C4-2B (cell line): ENCODE measurements at regions not wholly inside any gene's neighbourhood (a gene's known extent, or its start where the extent isn't known, plus 50 kb on each side); places are given as distances from the start of the nearest gene placed in this dataset.

Source experiments
- H3K27ac ChIP-seq: fragments of 450-650 bp; 2 replicates; pipeline ENCODE4 v1.5.1; 2017
- CTCF ChIP-seq: fragments of 450-650 bp; conservative IDR thresholded peaks from 2 replicates; pipeline ENCODE4 v1.5.1; 2017; ENCODE audit warnings: mild to moderate bottlenecking
- ZFX ChIP-seq: fragments of 450-650 bp; IDR thresholded peaks from 2 replicates; pipeline ENCODE4 v1.6.1; 2017

GRCh38 chr2:173545364-173545763 is 190.7 kb downstream of the CDCA7 start:
- TF ChIP-seq CTCF (no peak), ZFX (no peak)
- no peak overlapping the region for H3K27ac ChIP-seq

- H3K27ac ChIP-seq = no peak overlapping the region
- TF ChIP-seq ZFX (no peak), CTCF (no peak)
Measured at GRCh38 chr2:173547499-173547898, 192.8 kb downstream of the CDCA7 start.

GRCh38 chr2:173550143-173550542 is 195.5 kb downstream of the CDCA7 start:
- H3K27ac ChIP-seq = no peak overlapping the region
- no peak for TF ChIP-seq CTCF
- no peak for TF ChIP-seq ZFX

GRCh38 chr2:173552531-173552930 is 197.9 kb downstream of the CDCA7 start:
- no peak overlapping the region for H3K27ac ChIP-seq
- TF ChIP-seq ZFX = no peak
- no peak for TF ChIP-seq CTCF

GRCh38 chr2:173553593-173553992 is 198.9 kb downstream of the CDCA7 start:
- TF ChIP-seq CTCF (no peak), ZFX (no peak)
- H3K27ac ChIP-seq = no peak overlapping the region

- no peak overlapping the region for H3K27ac ChIP-seq
- no peak for TF ChIP-seq ZFX
- no peak for TF ChIP-seq CTCF
Measured at GRCh38 chr2:173555833-173556232, 201.2 kb downstream of the CDCA7 start.

- H3K27ac ChIP-seq = no peak overlapping the region
- TF ChIP-seq CTCF (no peak), ZFX (no peak)
Measured at GRCh38 chr2:173556816-173557215, 202.1 kb downstream of the CDCA7 start.
